ENCODE measurements at regions not wholly inside any gene's neighbourhood (a gene's known extent, or its start where the extent isn't known, plus 50 kb on each side); places are given as distances from the start of the nearest gene placed in this dataset.

DNA sequence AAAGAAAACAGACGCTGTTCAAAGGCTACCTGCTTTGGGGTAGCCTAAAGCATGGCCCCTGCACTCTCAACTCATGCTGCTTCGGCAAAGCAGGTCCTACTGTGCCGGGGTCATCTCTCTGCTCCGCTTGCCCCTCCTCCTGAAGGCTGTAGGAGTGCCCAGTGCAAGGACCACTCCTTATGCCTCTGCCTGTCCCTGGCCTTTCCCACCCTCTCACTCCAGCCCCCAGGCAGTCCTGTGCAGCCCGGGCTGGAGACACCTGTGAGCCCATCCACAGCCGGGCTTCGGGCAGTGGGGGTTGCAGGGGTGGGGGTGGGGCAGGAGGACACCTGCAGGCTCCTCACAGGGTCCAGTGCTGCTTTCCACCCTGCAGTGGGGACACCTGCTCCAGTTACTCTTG lies 69.1 kb downstream of the ACKR3 start:
- TF ChIP-seq, protein P1, sequence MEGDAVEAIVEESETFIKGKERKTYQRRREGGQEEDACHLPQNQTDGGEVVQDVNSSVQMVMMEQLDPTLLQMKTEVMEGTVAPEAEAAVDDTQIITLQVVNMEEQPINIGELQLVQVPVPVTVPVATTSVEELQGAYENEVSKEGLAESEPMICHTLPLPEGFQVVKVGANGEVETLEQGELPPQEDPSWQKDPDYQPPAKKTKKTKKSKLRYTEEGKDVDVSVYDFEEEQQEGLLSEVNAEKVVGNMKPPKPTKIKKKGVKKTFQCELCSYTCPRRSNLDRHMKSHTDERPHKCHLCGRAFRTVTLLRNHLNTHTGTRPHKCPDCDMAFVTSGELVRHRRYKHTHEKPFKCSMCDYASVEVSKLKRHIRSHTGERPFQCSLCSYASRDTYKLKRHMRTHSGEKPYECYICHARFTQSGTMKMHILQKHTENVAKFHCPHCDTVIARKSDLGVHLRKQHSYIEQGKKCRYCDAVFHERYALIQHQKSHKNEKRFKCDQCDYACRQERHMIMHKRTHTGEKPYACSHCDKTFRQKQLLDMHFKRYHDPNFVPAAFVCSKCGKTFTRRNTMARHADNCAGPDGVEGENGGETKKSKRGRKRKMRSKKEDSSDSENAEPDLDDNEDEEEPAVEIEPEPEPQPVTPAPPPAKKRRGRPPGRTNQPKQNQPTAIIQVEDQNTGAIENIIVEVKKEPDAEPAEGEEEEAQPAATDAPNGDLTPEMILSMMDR (conservative IDR thresholded peaks at IDR 0.05): no peak
- H3K27ac ChIP-seq: peak overlapping the region; percentile 36

DNA sequence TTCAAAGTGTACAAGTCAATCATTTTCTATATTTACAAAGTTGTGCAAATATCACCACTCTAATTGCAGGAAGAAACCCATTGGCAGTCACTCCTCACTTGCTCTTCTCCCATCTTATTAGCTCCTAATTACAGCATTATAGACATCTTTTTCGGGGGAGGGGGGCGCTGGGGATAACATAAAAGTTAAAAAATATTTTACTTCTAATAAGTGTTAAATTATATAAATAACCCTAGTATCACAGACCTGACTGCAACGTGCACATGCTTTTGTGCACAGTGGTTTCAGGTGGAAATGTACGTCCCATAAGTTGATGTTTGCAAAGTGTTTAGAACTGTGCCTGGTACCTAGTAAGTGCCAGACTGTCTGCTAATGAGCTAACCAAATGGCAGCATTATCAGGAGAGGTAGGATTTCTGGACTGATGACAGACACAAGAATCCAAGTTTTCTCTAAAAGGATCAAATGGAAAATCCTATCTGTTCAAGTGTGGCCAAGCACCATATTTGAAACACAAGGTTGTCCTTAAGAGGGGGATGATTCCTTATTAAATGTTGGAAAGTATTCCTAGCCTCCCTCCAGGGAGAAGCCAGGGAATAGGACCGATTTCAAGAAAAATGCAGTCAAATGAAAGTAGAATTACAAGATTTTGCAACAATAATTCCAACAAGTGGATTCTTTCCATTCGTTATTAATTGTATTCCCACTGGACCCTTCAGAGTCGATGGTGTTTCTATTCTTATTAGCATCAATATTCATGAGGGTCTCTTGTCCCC lies 70.0 kb downstream of the ACKR3 start:
- TF ChIP-seq, protein P1 (conservative IDR thresholded peaks at IDR 0.05): no peak
- H3K27ac ChIP-seq: peak overlapping the region; percentile 36; the same call in 1 of the 2 replicates

DNA sequence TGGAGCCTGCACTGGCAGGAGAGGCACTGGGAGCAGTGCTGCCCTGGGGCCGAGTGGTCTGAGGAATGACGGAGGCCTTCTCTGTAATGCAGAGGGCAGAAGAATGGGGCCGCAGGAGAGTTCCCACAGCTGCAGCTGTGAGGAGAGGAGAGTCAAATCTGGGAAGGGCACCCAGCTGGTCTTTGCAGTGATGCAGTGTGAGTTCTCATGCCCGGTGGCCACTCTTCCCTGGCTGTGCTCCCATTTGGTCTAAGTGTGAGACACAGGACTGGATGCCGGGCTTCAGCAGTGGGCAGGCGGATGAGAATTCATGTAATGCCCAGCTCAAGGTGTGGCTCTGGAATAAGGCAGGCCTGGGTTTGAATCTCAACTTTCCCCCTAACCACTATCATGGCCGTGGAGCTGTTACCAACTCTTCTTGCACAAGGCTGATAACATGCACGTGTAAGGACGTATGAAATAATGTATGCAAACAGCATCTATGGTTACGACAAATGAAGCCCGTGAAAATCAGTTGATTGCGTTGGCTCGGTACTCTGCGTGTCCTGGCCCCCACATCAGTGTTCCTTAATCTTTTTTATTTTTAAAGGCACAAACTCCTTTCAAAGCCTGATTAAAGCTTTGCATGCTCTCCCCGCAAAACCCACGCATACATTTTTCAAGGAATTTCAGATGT lies 71.6 kb downstream of the ACKR3 start:
- TF ChIP-seq, protein P1 (conservative IDR thresholded peaks at IDR 0.05): no peak
- H3K27ac ChIP-seq: no peak overlapping the region

DNA sequence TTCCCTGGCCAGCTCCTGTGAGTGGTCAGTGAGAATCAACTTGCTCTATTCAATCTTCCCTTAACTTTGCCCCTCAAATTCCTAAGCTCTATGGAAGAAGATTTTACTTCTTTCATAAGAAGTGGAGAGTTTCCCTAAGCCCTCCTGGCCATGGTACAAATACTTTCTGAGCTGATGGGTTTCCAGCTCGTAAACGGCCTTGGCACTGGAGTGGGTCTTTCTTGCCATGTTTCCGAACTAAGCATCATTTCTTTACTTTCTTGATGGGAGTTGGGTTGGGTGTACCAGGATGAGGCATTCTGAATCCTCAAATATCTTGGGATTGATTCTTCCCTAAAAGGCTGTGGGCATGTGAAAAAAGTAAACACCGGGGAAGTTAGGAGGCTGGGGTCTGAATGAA lies 72.5 kb downstream of the ACKR3 start:
- TF ChIP-seq, protein P1 (conservative IDR thresholded peaks at IDR 0.05): no peak
- no peak overlapping the region for H3K27ac ChIP-seq

DNA sequence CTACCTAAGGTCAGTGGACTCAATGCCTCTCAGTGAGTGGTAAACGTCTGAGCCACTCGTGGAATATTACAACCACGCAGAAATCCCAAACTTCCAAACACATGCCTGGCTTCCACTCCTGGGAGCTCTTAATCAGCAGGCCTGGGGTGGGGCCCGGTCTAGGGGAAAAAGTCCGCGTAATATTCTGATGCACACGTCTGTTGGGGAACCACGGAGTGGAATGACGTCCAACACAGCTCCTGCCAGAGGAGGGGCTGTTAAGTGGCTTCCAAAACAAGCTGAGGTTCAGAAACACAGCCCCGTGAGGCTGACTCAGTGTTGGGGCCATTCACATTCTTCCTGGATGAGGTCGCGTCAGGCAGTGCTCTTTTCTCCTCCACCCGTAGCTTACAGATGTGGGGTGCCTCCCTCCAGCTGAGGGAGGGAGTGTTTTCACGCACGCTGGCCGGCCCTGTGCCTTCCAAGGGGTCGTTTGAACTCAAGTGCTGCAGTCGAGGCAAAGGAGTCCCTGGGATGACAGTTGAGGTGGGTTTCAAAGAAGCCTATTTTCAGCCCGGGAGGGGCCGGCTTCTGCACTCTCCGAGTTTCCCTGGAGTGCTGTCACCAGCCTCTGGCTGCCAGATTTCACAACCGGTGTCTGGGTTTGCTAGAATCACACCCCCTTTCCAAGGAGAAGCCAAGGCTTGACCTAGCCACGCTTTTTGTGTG lies 73.1 kb downstream of the ACKR3 start:
- no peak overlapping the region for H3K27ac ChIP-seq
- TF ChIP-seq, protein P1 (conservative IDR thresholded peaks at IDR 0.05): no peak

DNA sequence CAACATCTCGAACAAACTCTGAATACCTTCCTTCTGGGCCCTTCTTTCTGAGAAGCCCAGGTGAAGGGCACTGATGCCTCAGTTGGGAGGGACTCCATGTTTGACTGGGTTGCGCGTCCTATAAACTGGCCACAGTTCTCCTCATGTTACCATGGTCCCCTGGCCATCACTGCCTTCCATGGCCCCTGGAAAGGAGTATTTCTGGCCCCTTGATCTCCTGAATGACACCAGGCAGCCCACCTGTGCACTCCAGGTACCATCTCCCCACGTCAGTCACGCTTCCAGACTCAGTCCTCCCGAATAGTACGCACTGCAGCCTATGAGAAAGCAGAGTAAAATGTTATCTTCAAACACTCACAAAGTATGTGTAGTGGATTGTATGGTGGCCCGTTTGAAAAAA lies 73.9 kb downstream of the ACKR3 start:
- TF ChIP-seq, protein P1 (conservative IDR thresholded peaks at IDR 0.05): no peak
- no peak overlapping the region for H3K27ac ChIP-seq

DNA sequence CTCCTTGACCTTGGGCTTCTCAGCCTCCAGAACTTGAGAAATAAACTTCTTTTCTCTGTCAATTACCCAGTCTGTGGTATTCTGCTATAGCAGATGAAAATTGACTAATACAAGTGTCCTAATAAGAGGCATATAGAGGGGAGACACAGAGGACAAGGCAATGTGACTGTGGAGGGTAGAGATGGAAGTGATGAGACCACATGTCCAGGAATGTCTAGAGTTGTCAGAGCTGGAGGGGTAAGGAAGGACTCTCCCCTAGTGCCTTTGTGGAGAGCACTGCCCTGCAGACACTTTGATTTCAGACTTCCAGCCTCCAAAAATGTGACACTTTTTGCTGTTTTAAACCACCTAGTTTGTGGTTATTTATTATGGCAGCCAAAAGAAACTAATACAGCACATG lies 74.4 kb downstream of the ACKR3 start:
- H3K27ac ChIP-seq: no peak overlapping the region
- TF ChIP-seq, protein P1 (conservative IDR thresholded peaks at IDR 0.05): no peak

Measured in VCaP (cell line).